ENCODE measurements at regions not wholly inside any gene's neighbourhood (a gene's known extent, or its start where the extent isn't known, plus 50 kb on each side); places are given as distances from the start of the nearest gene placed in this dataset.
A peak's percentile ranks its signal among the peaks of the same experiment; 100 is the strongest.

GRCh38 chr2:120675460-120676130 is 60.1 kb upstream of the GLI2 start:
- DNase-seq (ENCODE audit: low read depth): peak; percentile 46

DNA sequence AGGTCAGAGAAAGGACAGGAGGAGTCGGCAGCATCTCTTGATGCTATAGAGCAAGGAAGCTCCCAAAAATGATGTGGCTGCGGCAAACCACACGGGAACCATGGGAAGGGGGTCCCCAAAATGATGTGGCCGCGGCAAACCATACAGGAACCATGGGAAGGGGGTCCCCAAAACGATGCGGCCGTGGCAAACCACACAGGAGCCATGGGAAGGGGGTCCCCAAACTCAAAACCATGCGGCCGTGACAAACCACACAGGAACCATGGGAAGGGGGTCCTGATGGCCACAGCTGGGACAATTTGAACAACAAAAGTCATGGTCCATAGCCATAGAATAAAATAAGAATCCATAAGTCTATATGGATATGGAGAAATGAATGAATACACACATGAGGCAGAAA is 58.4 kb upstream of the GLI2 start:
- no peak for DNase-seq (ENCODE audit: low read depth)

GRCh38 chr2:120677696-120678247 is 57.9 kb upstream of the GLI2 start:
- peak; percentile 44 for DNase-seq (ENCODE audit: low read depth)

- DNase-seq (ENCODE audit: low read depth): peak; percentile 83
Measured at GRCh38 chr2:120678251-120678650, 57.4 kb upstream of the GLI2 start.

DNA sequence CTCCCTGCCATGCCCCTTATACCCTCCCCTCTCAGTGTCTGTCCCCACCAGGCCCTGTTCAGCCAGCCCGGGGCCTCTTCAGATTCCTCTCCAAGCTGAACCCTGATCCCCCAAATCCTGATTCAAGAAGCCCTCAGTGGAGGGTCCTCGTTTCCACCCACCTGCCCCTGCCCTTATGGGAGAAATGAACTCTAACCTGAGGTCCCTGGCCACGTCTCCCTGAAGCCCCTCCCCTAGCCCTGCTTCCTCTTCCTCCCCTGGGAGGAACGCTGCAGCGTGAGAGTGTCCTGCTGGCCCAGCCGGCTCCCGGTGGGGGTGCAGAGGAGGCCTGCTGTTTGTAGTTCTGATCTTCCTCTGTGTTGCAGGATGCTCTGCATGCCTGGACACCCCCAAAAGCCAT is 56.7 kb upstream of the GLI2 start:
- DNase-seq (ENCODE audit: low read depth): no peak

GRCh38 chr2:120679526-120679925 is 56.1 kb upstream of the GLI2 start:
- DNase-seq (ENCODE audit: low read depth): no peak

GRCh38 chr2:120680136-120680761 is 55.4 kb upstream of the GLI2 start:
- DNase-seq (ENCODE audit: low read depth): peak; percentile 86

DNA sequence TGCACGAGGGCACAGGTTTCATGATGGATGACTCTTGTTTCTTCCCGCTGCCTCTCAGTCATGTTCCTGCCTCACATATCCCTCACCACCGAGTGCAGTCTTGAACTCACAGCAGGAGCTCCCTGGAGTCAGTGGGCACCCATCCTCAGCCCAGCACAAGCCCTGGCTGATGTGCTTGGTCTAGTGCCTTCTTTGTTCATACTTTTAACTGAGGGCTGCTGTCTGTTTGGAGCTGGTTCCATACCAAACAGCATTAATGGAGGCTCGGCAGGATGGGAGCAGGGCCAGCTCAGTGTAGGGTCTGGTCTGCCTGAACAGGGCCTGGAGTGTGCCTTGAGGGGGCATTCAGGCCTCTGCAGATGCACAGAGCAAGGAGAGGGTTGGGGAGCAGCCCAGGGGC is 54.5 kb upstream of the GLI2 start:
- DNase-seq (ENCODE audit: low read depth): no peak

GRCh38 chr2:120681696-120682288 is 53.9 kb upstream of the GLI2 start:
- no peak for DNase-seq (ENCODE audit: low read depth)

DNA sequence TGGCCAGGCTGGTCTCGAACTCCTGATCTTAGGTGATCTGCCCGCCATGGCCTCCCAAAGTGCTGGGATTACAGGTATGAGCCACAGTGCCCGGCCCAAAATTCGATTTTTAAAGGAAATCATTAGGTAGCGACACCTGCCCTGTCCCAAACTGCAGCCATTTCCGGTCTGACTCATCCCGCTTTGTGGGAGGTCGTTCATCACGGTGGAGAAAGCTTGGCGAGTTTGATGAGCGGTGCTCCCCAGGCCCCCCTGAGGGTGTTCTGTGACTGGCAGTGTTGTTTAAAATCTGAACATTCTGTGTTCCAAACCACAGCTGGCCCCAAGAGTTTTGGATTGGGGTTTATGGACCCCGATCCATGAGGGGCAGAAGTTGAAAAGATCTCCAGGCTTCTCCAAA is 53.0 kb upstream of the GLI2 start:
- DNase-seq (ENCODE audit: low read depth): peak; percentile 30

DNA sequence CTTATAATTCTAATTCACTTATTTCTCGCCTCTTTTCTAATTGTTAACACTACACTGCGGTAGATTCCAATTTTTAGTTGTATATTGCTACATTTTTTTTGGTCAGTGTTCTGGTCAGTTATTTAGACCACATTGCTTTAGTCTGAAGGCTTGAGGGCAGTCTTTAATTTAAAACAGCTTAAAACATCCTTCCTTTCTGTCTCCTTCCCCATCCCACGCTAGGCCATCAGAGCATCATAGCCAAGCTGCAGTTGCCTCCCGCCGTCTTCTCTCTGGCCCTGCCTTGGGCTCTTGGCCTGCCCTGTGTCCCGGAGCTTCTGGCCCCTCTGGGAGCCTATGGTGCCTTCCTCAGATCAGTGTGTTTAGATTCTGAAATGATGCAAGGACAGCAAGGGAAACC is 52.6 kb upstream of the GLI2 start:
- peak; percentile 81 for DNase-seq (ENCODE audit: low read depth)

- no peak for DNase-seq (ENCODE audit: low read depth)
Measured at GRCh38 chr2:120683701-120684100, 52.0 kb upstream of the GLI2 start.

DNA sequence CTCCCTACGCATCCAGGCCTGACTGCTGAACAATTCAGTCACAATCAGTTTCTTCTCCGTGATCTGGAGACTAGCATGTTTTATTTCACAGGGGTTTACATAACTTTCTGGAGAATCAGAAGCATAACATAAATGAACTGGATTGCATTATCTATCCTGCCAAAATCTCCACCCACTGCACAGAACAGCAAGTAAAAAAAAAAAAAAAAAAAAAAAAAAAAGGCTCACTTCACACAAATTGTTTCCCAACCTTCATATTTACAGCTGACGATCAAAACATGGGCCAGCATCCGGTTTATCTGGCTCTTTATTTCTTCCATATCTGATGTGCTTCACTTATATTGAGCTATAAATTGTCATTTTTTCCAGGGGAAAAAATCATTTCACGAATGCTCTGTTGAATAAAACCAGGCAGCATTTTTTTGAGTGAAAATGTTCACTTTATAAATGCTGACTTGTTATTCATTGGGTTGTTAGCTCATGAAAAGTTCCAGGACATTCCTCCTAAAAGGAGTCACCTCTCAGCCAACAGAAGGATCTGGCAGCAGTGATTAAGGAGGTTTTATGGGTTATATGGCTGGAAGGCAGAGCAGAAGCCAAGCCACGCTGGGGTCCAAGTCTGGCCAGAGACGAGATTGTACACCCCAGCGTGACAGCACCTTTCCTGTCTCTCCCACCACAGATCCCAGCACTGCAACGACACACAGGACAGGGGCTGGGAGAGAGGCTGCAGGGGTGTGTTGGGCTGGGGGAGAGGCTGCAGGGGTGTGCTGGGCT is 51.2 kb upstream of the GLI2 start:
- DNase-seq (ENCODE audit: low read depth): peak; percentile 73

DNA sequence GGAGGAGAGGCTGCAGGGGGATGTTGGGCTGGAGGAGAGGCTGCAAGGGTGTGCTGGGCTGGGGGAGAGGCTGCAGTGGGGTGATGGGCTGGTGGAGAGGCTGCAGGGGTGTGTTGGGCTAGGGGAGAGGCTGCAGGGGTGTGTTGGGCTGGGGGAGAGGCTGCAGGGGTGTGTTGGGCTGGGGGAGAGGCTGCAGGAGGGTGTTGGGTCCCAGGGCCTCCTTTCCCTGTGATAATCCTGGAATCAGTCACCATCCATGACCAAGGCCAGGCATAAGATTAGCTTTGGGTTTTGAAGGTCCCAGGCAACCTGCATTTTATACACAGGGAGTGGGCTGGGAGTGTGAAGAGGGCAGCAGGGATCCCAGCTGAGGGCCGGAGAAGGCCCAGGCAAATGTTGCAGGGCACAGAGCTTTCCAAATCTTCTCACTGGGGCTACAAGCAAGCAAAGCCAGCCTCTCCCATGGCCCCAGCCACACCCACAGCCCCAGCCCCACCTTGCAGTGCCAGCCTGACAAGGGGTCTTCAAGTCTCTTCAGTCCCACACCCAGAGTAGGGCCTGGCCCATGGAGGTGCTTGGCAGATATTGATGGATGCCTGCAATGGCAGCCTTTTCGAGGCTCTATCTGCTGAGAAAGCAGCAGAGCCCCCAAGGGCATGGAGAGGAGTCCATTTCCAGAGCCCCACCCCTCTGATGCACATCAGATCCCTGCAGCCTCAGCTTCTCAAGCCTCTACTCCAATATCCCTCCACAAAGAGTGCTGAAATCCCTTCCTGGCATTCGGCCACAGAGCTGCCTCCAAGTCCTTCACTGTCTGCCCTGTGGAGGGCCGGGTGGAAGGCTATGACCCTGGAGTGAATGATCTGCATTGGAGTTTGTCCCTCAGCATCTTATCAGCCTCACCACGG is 50.3 kb upstream of the GLI2 start:
- no peak for DNase-seq (ENCODE audit: low read depth)

Data from fibroblast of gingiva (primary cell).